ENCODE measurements at regions not wholly inside any gene's neighbourhood (a gene's known extent, or its start where the extent isn't known, plus 50 kb on each side); places are given as distances from the start of the nearest gene placed in this dataset.

DNA sequence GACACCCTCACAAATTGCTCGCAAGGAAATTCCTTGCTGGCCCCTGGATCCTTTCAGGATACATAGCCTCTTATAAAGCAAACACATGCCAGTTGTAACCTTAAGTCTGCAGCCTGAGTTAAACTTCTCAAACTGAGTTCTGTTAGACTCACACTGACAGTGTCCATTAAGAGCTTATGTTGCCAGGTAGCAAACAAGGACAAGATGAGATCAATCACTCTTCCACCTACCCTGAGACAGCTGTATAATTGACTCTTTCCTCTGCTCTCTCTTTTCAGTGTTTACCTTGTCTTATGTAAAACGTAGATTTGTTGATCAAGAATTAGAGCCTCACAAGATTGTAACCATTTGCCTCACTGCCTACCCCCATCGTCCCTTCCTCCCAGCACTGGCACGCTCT lies 359.8 kb downstream of the EPM2A start (continued):
- no peak for TF ChIP-seq ZNF274 (CRISPR knock-in tag; IDR thresholded peaks at IDR 0.05)
- no peak for TF ChIP-seq YEATS4 (CRISPR knock-in tag; IDR thresholded peaks at IDR 0.05; ENCODE audit: borderline replicate concordance)
- TF ChIP-seq, protein P1, sequence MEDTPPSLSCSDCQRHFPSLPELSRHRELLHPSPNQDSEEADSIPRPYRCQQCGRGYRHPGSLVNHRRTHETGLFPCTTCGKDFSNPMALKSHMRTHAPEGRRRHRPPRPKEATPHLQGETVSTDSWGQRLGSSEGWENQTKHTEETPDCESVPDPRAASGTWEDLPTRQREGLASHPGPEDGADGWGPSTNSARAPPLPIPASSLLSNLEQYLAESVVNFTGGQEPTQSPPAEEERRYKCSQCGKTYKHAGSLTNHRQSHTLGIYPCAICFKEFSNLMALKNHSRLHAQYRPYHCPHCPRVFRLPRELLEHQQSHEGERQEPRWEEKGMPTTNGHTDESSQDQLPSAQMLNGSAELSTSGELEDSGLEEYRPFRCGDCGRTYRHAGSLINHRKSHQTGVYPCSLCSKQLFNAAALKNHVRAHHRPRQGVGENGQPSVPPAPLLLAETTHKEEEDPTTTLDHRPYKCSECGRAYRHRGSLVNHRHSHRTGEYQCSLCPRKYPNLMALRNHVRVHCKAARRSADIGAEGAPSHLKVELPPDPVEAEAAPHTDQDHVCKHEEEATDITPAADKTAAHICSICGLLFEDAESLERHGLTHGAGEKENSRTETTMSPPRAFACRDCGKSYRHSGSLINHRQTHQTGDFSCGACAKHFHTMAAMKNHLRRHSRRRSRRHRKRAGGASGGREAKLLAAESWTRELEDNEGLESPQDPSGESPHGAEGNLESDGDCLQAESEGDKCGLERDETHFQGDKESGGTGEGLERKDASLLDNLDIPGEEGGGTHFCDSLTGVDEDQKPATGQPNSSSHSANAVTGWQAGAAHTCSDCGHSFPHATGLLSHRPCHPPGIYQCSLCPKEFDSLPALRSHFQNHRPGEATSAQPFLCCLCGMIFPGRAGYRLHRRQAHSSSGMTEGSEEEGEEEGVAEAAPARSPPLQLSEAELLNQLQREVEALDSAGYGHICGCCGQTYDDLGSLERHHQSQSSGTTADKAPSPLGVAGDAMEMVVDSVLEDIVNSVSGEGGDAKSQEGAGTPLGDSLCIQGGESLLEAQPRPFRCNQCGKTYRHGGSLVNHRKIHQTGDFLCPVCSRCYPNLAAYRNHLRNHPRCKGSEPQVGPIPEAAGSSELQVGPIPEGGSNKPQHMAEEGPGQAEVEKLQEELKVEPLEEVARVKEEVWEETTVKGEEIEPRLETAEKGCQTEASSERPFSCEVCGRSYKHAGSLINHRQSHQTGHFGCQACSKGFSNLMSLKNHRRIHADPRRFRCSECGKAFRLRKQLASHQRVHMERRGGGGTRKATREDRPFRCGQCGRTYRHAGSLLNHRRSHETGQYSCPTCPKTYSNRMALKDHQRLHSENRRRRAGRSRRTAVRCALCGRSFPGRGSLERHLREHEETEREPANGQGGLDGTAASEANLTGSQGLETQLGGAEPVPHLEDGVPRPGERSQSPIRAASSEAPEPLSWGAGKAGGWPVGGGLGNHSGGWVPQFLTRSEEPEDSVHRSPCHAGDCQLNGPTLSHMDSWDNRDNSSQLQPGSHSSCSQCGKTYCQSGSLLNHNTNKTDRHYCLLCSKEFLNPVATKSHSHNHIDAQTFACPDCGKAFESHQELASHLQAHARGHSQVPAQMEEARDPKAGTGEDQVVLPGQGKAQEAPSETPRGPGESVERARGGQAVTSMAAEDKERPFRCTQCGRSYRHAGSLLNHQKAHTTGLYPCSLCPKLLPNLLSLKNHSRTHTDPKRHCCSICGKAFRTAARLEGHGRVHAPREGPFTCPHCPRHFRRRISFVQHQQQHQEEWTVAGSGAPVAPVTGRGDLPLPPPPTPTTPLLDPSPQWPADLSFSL (CRISPR knock-in tag; IDR thresholded peaks at IDR 0.05) = no peak
- TF ChIP-seq, protein P2, sequence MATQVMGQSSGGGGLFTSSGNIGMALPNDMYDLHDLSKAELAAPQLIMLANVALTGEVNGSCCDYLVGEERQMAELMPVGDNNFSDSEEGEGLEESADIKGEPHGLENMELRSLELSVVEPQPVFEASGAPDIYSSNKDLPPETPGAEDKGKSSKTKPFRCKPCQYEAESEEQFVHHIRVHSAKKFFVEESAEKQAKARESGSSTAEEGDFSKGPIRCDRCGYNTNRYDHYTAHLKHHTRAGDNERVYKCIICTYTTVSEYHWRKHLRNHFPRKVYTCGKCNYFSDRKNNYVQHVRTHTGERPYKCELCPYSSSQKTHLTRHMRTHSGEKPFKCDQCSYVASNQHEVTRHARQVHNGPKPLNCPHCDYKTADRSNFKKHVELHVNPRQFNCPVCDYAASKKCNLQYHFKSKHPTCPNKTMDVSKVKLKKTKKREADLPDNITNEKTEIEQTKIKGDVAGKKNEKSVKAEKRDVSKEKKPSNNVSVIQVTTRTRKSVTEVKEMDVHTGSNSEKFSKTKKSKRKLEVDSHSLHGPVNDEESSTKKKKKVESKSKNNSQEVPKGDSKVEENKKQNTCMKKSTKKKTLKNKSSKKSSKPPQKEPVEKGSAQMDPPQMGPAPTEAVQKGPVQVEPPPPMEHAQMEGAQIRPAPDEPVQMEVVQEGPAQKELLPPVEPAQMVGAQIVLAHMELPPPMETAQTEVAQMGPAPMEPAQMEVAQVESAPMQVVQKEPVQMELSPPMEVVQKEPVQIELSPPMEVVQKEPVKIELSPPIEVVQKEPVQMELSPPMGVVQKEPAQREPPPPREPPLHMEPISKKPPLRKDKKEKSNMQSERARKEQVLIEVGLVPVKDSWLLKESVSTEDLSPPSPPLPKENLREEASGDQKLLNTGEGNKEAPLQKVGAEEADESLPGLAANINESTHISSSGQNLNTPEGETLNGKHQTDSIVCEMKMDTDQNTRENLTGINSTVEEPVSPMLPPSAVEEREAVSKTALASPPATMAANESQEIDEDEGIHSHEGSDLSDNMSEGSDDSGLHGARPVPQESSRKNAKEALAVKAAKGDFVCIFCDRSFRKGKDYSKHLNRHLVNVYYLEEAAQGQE (IDR thresholded peaks at IDR 0.05; ENCODE audit: borderline replicate concordance in 1 of 2, low read depth in 1 of 2, low read length in 2 of 2) = no peak
- no peak for TF ChIP-seq JUN (CRISPR knock-in tag; IDR thresholded peaks at IDR 0.05)
- TF ChIP-seq, protein P3, sequence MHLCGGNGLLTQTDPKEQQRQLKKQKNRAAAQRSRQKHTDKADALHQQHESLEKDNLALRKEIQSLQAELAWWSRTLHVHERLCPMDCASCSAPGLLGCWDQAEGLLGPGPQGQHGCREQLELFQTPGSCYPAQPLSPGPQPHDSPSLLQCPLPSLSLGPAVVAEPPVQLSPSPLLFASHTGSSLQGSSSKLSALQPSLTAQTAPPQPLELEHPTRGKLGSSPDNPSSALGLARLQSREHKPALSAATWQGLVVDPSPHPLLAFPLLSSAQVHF (CRISPR knock-in tag; IDR thresholded peaks at IDR 0.05) = no peak
- no peak for TF ChIP-seq ZNF891 (CRISPR knock-in tag; IDR thresholded peaks at IDR 0.05)
- no peak for TF ChIP-seq KLF12 (CRISPR knock-in tag; IDR thresholded peaks at IDR 0.05; ENCODE audit: borderline replicate concordance)
- no peak for TF ChIP-seq ZNF740 (CRISPR knock-in tag; IDR thresholded peaks at IDR 0.05)
- no peak for TF ChIP-seq RNF2 (conservative IDR thresholded peaks at IDR 0.05; ENCODE audit: low read depth)
- no peak for TF ChIP-seq ZNF350 (CRISPR knock-in tag; IDR thresholded peaks at IDR 0.05; ENCODE audit: borderline replicate concordance, low read depth)
- TF ChIP-seq CEBPG (CRISPR knock-in tag; IDR thresholded peaks at IDR 0.05) = no peak
- no peak for TF ChIP-seq ARNTL (CRISPR knock-in tag; IDR thresholded peaks at IDR 0.05)

Measured in HepG2 (cell line).